ENCODE measurements at regions not wholly inside any gene's neighbourhood (a gene's known extent, or its start where the extent isn't known, plus 50 kb on each side); places are given as distances from the start of the nearest gene placed in this dataset.

- peak; percentile 45; the same call in 1 of the 3 replicates for ATAC-seq
- TF ChIP-seq POU6F1 (CRISPR knock-in tag; IDR thresholded peaks at IDR 0.05; ENCODE audit: borderline replicate concordance, low read depth) (no peak), PPARA (CRISPR knock-in tag; IDR thresholded peaks at IDR 0.05; ENCODE audit: borderline replicate concordance) (no peak), ZC3H10 (CRISPR knock-in tag; IDR thresholded peaks at IDR 0.05) (no peak), OSR1 (CRISPR knock-in tag; IDR thresholded peaks at IDR 0.05) (no peak), ESRRG (CRISPR knock-in tag; IDR thresholded peaks at IDR 0.05) (no peak), CSDC2 (CRISPR knock-in tag; IDR thresholded peaks at IDR 0.05) (0 out of 2 replicates have a peak, but pooled peaks have one; percentile 42), TCF4 (CRISPR knock-in tag; IDR thresholded peaks at IDR 0.05; ENCODE audit: borderline replicate concordance) (peak; percentile 78; the same call in 1 of the 2 replicates), ZFP3 (CRISPR knock-in tag; IDR thresholded peaks at IDR 0.05) (0 out of 2 replicates have a peak, but pooled peaks have one; percentile 55), GLIS3 (CRISPR knock-in tag; IDR thresholded peaks at IDR 0.05) (0 out of 2 replicates have a peak, but pooled peaks have one; percentile 68), ISL1 (CRISPR knock-in tag; IDR thresholded peaks at IDR 0.05) (peak; percentile 72), ZNF565 (CRISPR knock-in tag; conservative IDR thresholded peaks at IDR 0.05; ENCODE audit: low read depth) (0 out of 2 replicates have a peak, but pooled peaks have one; percentile 29), SNAI2 (CRISPR knock-in tag; IDR thresholded peaks at IDR 0.05) (peak; percentile 52; the same call in 1 of the 2 replicates), ARNTL (CRISPR knock-in tag; IDR thresholded peaks at IDR 0.05; ENCODE audit: borderline replicate concordance, low read depth) (no peak)
- TF ChIP-seq, protein P1, sequence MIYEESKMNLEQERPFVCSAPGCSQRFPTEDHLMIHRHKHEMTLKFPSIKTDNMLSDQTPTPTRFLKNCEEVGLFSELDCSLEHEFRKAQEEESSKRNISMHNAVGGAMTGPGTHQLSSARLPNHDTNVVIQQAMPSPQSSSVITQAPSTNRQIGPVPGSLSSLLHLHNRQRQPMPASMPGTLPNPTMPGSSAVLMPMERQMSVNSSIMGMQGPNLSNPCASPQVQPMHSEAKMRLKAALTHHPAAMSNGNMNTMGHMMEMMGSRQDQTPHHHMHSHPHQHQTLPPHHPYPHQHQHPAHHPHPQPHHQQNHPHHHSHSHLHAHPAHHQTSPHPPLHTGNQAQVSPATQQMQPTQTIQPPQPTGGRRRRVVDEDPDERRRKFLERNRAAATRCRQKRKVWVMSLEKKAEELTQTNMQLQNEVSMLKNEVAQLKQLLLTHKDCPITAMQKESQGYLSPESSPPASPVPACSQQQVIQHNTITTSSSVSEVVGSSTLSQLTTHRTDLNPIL (CRISPR knock-in tag; IDR thresholded peaks at IDR 0.05; ENCODE audit: low read depth): no peak
- TF ChIP-seq, protein P2, sequence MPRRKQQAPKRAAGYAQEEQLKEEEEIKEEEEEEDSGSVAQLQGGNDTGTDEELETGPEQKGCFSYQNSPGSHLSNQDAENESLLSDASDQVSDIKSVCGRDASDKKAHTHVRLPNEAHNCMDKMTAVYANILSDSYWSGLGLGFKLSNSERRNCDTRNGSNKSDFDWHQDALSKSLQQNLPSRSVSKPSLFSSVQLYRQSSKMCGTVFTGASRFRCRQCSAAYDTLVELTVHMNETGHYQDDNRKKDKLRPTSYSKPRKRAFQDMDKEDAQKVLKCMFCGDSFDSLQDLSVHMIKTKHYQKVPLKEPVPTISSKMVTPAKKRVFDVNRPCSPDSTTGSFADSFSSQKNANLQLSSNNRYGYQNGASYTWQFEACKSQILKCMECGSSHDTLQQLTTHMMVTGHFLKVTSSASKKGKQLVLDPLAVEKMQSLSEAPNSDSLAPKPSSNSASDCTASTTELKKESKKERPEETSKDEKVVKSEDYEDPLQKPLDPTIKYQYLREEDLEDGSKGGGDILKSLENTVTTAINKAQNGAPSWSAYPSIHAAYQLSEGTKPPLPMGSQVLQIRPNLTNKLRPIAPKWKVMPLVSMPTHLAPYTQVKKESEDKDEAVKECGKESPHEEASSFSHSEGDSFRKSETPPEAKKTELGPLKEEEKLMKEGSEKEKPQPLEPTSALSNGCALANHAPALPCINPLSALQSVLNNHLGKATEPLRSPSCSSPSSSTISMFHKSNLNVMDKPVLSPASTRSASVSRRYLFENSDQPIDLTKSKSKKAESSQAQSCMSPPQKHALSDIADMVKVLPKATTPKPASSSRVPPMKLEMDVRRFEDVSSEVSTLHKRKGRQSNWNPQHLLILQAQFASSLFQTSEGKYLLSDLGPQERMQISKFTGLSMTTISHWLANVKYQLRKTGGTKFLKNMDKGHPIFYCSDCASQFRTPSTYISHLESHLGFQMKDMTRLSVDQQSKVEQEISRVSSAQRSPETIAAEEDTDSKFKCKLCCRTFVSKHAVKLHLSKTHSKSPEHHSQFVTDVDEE (CRISPR knock-in tag; IDR thresholded peaks at IDR 0.05): peak; percentile 93
These were observed 265.1 kb downstream of the FAM76B start for GRCh38 chr11:95524314-95525036.

GRCh38 chr11:95522874-95523273, 266.7 kb downstream of the FAM76B start:
- no peak for TF ChIP-seq BACH2 (CRISPR knock-in tag; IDR thresholded peaks at IDR 0.05; ENCODE audit: borderline replicate concordance)
- no peak for TF ChIP-seq ZFP30 (CRISPR knock-in tag; IDR thresholded peaks at IDR 0.05)
- no peak for TF ChIP-seq ZNF8 (CRISPR knock-in tag; IDR thresholded peaks at IDR 0.05)
- TF ChIP-seq GLIS3 (CRISPR knock-in tag; IDR thresholded peaks at IDR 0.05): no peak
- ATAC-seq: no peak

GRCh38 chr11:95521862-95522261, 267.7 kb downstream of the FAM76B start:
- no peak for ATAC-seq
- TF ChIP-seq TOX (CRISPR knock-in tag; IDR thresholded peaks at IDR 0.05; ENCODE audit: borderline replicate concordance) (no peak), ISL1 (CRISPR knock-in tag; IDR thresholded peaks at IDR 0.05) (no peak), ZFP3 (CRISPR knock-in tag; IDR thresholded peaks at IDR 0.05) (no peak), PATZ1 (CRISPR knock-in tag; IDR thresholded peaks at IDR 0.05; ENCODE audit: borderline replicate concordance) (no peak), OSR1 (CRISPR knock-in tag; IDR thresholded peaks at IDR 0.05) (no peak), PPARA (CRISPR knock-in tag; IDR thresholded peaks at IDR 0.05; ENCODE audit: borderline replicate concordance) (no peak), BACH2 (CRISPR knock-in tag; IDR thresholded peaks at IDR 0.05; ENCODE audit: borderline replicate concordance) (no peak), GLIS3 (CRISPR knock-in tag; IDR thresholded peaks at IDR 0.05) (no peak), ZNF8 (CRISPR knock-in tag; IDR thresholded peaks at IDR 0.05) (no peak), ZNF565 (CRISPR knock-in tag; conservative IDR thresholded peaks at IDR 0.05; ENCODE audit: low read depth) (no peak), ZC3H10 (CRISPR knock-in tag; IDR thresholded peaks at IDR 0.05) (no peak), ARNTL (CRISPR knock-in tag; IDR thresholded peaks at IDR 0.05; ENCODE audit: borderline replicate concordance, low read depth) (no peak), RARB (CRISPR knock-in tag; IDR thresholded peaks at IDR 0.05) (no peak), POU6F1 (CRISPR knock-in tag; IDR thresholded peaks at IDR 0.05; ENCODE audit: borderline replicate concordance, low read depth) (no peak)
- TF ChIP-seq, protein P3, sequence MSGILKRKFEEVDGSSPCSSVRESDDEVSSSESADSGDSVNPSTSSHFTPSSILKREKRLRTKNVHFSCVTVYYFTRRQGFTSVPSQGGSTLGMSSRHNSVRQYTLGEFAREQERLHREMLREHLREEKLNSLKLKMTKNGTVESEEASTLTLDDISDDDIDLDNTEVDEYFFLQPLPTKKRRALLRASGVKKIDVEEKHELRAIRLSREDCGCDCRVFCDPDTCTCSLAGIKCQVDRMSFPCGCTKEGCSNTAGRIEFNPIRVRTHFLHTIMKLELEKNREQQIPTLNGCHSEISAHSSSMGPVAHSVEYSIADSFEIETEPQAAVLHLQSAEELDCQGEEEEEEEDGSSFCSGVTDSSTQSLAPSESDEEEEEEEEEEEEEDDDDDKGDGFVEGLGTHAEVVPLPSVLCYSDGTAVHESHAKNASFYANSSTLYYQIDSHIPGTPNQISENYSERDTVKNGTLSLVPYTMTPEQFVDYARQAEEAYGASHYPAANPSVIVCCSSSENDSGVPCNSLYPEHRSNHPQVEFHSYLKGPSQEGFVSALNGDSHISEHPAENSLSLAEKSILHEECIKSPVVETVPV (CRISPR knock-in tag; IDR thresholded peaks at IDR 0.05): no peak
- TF ChIP-seq, protein P2 (CRISPR knock-in tag; IDR thresholded peaks at IDR 0.05): no peak

Measured in SK-N-SH treated with all-trans-retinoic acid at 6 μM for 48 hours (cell line).